Ovary (tissue), 3 donors: ENCODE measurements at regions not wholly inside any gene's neighbourhood (a gene's known extent, or its start where the extent isn't known, plus 50 kb on each side); places are given as distances from the start of the nearest gene placed in this dataset.

Experiments
- EP300 ChIP-seq: sonication (generic); formaldehyde crosslinking; IDR thresholded peaks from one replicate; pipeline ENCODE4 v1.6.1; 2017; ENCODE audit warnings: antibody characterized with exemption
- POLR2A ChIP-seq: fragments of 450-650 bp; IDR thresholded peaks from one replicate; pipeline ENCODE4 v1.6.1; 2017; ENCODE audit warnings: antibody characterized with exemption, mild to moderate bottlenecking, moderate library complexity
- TF ChIP-seq, protein P1 (sequence below), 3 donors: fragments of 450-650 bp in 2 of 3; fragments of 200-600 bp in 1 of 3; IDR thresholded peaks; one replicate each; pipeline versions ENCODE4 v1.5.1 to v1.8.0; 2016 to 2022; ENCODE audit warnings: antibody characterized with exemption in 3 of 3, mild to moderate bottlenecking in 1 of 3
- donor health status: DM: no; HTN: no; CAD: no.

DNA sequence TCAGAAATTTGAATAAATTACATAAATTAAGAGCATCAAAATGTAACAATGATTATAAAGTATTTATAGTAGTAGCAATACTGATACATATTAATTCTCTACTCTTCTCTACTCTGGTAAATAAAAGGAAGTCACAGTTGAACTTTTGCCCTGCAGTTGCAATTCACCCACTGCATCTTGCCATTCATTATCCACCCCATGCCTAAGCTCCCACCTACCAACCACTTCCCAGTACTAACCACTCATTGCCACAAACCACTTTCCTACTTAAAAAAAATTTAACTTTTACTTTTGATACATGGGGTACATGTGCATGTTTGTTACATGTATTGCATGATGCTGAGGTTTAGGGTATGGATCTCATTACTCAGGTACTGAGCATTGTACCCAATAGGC, 174.0 kb downstream of the RASSF9 start:
- TF ChIP-seq, protein P1, sequence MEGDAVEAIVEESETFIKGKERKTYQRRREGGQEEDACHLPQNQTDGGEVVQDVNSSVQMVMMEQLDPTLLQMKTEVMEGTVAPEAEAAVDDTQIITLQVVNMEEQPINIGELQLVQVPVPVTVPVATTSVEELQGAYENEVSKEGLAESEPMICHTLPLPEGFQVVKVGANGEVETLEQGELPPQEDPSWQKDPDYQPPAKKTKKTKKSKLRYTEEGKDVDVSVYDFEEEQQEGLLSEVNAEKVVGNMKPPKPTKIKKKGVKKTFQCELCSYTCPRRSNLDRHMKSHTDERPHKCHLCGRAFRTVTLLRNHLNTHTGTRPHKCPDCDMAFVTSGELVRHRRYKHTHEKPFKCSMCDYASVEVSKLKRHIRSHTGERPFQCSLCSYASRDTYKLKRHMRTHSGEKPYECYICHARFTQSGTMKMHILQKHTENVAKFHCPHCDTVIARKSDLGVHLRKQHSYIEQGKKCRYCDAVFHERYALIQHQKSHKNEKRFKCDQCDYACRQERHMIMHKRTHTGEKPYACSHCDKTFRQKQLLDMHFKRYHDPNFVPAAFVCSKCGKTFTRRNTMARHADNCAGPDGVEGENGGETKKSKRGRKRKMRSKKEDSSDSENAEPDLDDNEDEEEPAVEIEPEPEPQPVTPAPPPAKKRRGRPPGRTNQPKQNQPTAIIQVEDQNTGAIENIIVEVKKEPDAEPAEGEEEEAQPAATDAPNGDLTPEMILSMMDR (IDR thresholded peaks at IDR 0.05) = no peak
- TF ChIP-seq POLR2A (no peak), EP300 (no peak)
